Panc1 (cell line): ENCODE measurements at regions not wholly inside any gene's neighbourhood (a gene's known extent, or its start where the extent isn't known, plus 50 kb on each side); places are given as distances from the start of the nearest gene placed in this dataset.

Experiments used
- ATAC-seq: fragments of 200-7000 bp; cut with Tn5 transposase; 2 replicates; pipeline ENCODE4 v1.9.1; 2020; ENCODE audit warnings: mild to moderate bottlenecking, moderate library complexity
- BruUV-seq: library from RNA; stranded (reverse); fragments of 400-500 nt; replicated peaks from 2 replicates; lab custom pipeline; 2021; lab: Mats Ljungman, UMichigan
- CTCF ChIA-PET: fragments of 300-600 bp; sonication (Branson Sonifier 250); formaldehyde crosslinking; loops from one replicate; lab custom pipeline; 2022; ENCODE audit warnings: antibody characterized with exemption; lab: Charles Lee
- POLR2A ChIA-PET: fragments of 300-600 bp; sonication (Branson Sonifier 250); formaldehyde crosslinking; loops from one replicate; lab custom pipeline; 2022; ENCODE audit warnings: antibody characterized with exemption; lab: Charles Lee
- DNase-seq: peaks from one replicate; pipeline ENCODE4 v3.0.0-alpha.2; 2010; ENCODE audit warnings: low read depth, low spot score
- H3K27ac ChIP-seq: 2 replicates; pipeline ENCODE4 v1.5.1; 2011; ENCODE audit warnings: mild to moderate bottlenecking, low read length, inconsistent platforms
- H3K27me3 ChIP-seq: fragments of 200-500 bp; sonication (Bioruptor generic); 2 replicates; pipeline ENCODE4 v1.6.0; 2014; ENCODE audit warnings: low read length, inconsistent platforms; ENCODE audit not compliant: control insufficient read depth, insufficient read depth
- H3K36me3 ChIP-seq: fragments of 200-500 bp; sonication (Bioruptor generic); 2 replicates; pipeline ENCODE4 v1.5.1; 2014; ENCODE audit warnings: inconsistent platforms, mild to moderate bottlenecking, low read length, moderate library complexity; ENCODE audit not compliant: control insufficient read depth, insufficient read depth
- H3K4me1 ChIP-seq: 2 replicates; pipeline ENCODE4 v1.5.1; 2011; ENCODE audit warnings: inconsistent platforms, mild to moderate bottlenecking, low read length, moderate library complexity; ENCODE audit not compliant: control insufficient read depth, insufficient read depth
- H3K4me3 ChIP-seq, 2 experiments: 2 replicates each; pipeline ENCODE4 v1.5.1; 2011 to 2012; ENCODE audit warnings: low read depth in 2 of 2, low read length in 2 of 2, mild to moderate bottlenecking in 2 of 2, inconsistent platforms in 1 of 2, moderate library complexity in 1 of 2
- H3K9me3 ChIP-seq: fragments of 200-500 bp; sonication (Bioruptor generic); 2 replicates; pipeline ENCODE4 v1.5.1; 2014; ENCODE audit warnings: low read depth, mild to moderate bottlenecking, inconsistent platforms, low read length, moderate library complexity; ENCODE audit not compliant: control insufficient read depth, insufficient read depth
- CTCF ChIP-seq: fragments of 450-650 bp; IDR thresholded peaks from 2 replicates; pipeline ENCODE4 v1.5.1; 2017; ENCODE audit warnings: mild to moderate bottlenecking
- POLR2AphosphoS5 ChIP-seq: IDR thresholded peaks from 2 replicates; pipeline ENCODE4 v1.6.1; 2012; ENCODE audit warnings: mild to moderate bottlenecking, low read depth, low read length, moderate library complexity
- SIN3A ChIP-seq: IDR thresholded peaks from 2 replicates; pipeline ENCODE4 v1.6.1; 2012; ENCODE audit warnings: low read depth, mild to moderate bottlenecking, low read length, moderate library complexity, borderline replicate concordance; ENCODE audit not compliant: insufficient read depth
- TCF7L2 ChIP-seq: IDR thresholded peaks from 2 replicates; pipeline ENCODE4 v1.6.1; 2011; ENCODE audit warnings: mild to moderate bottlenecking, low read depth, low read length, inconsistent platforms
- in situ Hi-C: cut with HindIII; loops from 2 replicates; pipeline ENCODE4 v1.10.0; 2016; ENCODE audit warnings: low sequenced_read_pairs, low pct_unique_long_range_greater_than_20kb
- intact Hi-C: fragments of 100-400 bp; cut with micrococcal nuclease; formaldehyde crosslinking; loops from one replicate; pipeline ENCODE4 v1.10.0; 2022; ENCODE audit not compliant: unreplicated experiment
- TF ChIP-seq, protein P1 (sequence below), 2 experiments: IDR thresholded peaks; 2 replicates each; pipeline ENCODE4 v1.6.1; 2011 to 2012; ENCODE audit warnings: low read depth in 2 of 2, control low read depth in 1 of 2, low read length in 1 of 2, mild to moderate bottlenecking in 1 of 2, moderate library complexity in 1 of 2; ENCODE audit not compliant: insufficient read depth in 1 of 2

DNA sequence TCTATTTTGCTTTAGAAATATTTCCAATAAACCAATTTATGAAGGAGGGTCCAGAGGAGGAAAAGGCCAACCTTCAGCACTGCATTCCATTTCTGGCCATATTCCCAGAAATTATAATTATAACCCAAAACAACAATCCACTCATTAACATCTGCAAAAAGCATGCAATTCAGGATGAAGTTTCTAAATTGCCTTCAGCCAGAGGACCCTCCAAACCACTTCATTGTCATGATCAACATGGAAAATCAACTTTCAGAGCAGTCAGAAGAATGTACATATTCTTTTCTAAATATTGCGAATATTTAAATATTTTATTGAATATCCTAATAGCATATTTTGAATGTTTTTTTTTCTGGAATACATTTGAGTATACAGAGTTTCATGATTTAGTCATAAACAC, 332.6 kb upstream of the TMEM132C start:
- Histone ChIP-seq H3K36me3 (no peaks in the 10 kb centered on the region), H3K27ac (no peak overlapping the region), H3K9me3 (no peaks in the 10 kb centered on the region), H3K27me3 (no peaks in the 10 kb centered on the region), H3K4me3 (no peak overlapping the region), H3K4me1 (no peaks in the 10 kb centered on the region)
- CTCF ChIA-PET = no interaction called here
- in situ Hi-C loops (no loop called here), intact Hi-C loops (no loop called here)
- POLR2A ChIA-PET = no interaction called here
- ATAC-seq = no peak
- no peak for DNase-seq
- TF ChIP-seq, protein P1, sequence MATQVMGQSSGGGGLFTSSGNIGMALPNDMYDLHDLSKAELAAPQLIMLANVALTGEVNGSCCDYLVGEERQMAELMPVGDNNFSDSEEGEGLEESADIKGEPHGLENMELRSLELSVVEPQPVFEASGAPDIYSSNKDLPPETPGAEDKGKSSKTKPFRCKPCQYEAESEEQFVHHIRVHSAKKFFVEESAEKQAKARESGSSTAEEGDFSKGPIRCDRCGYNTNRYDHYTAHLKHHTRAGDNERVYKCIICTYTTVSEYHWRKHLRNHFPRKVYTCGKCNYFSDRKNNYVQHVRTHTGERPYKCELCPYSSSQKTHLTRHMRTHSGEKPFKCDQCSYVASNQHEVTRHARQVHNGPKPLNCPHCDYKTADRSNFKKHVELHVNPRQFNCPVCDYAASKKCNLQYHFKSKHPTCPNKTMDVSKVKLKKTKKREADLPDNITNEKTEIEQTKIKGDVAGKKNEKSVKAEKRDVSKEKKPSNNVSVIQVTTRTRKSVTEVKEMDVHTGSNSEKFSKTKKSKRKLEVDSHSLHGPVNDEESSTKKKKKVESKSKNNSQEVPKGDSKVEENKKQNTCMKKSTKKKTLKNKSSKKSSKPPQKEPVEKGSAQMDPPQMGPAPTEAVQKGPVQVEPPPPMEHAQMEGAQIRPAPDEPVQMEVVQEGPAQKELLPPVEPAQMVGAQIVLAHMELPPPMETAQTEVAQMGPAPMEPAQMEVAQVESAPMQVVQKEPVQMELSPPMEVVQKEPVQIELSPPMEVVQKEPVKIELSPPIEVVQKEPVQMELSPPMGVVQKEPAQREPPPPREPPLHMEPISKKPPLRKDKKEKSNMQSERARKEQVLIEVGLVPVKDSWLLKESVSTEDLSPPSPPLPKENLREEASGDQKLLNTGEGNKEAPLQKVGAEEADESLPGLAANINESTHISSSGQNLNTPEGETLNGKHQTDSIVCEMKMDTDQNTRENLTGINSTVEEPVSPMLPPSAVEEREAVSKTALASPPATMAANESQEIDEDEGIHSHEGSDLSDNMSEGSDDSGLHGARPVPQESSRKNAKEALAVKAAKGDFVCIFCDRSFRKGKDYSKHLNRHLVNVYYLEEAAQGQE (IDR thresholded peaks at IDR 0.05; ENCODE audit: insufficient read depth in 1 of 2, low read depth in 2 of 2, low read length in 1 of 2) = no peak
- TF ChIP-seq POLR2AphosphoS5 = no peak
- no peak for TF ChIP-seq TCF7L2
- TF ChIP-seq CTCF = no peak
- TF ChIP-seq SIN3A = no peak
- BruUV-seq = no TSS peak

DNA sequence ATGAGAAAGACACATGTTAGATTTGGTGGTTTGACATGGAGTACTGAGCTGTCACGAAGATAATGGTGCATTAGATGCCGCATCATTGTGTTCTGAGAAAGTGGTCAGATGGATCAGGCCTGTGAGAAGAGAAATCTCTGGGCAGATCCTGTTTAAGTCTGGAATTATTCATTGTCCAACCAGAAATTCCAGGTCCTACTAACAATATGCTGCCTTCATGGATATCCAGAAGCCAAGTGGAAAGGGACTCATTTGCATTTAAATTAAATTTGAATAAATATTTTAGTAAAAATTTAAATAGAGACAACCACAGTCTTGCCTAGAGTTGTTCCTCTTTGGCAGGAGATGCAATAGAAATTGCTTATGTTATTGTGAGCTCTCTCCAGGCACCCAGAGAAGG, 330.5 kb upstream of the TMEM132C start:
- no TSS peak for BruUV-seq
- in situ Hi-C loops (no loop called here), intact Hi-C loops (no loop called here)
- Histone ChIP-seq H3K9me3 (no peaks in the 10 kb centered on the region), H3K27ac (no peak overlapping the region), H3K4me1 (no peaks in the 10 kb centered on the region), H3K27me3 (no peaks in the 10 kb centered on the region), H3K36me3 (no peaks in the 10 kb centered on the region), H3K4me3 (no peak overlapping the region)
- ChIA-PET POLR2A (no interaction called here), CTCF (no interaction called here)
- TF ChIP-seq SIN3A (no peak), POLR2AphosphoS5 (no peak), TCF7L2 (no peak), CTCF (no peak)
- TF ChIP-seq, protein P1 (IDR thresholded peaks at IDR 0.05; ENCODE audit: insufficient read depth in 1 of 2, low read depth in 2 of 2, low read length in 1 of 2) = no peak
- no peak for ATAC-seq
- DNase-seq = no peak
